Stimulated activated effector memory CD8-positive, alpha-beta T cell treated with anti-CD3 and anti-CD28 coated beads, Interleukin-12 subunit alpha, Interleukin-12 subunit beta, amount 100 ng/mL, for 72 hours (primary cell): ENCODE measurements at regions not wholly inside any gene's neighbourhood (a gene's known extent, or its start where the extent isn't known, plus 50 kb on each side); places are given as distances from the start of the nearest gene placed in this dataset.

ENCODE experiments used
- ATAC-seq: fragments of 150-1000 bp; cut with Tn5 transposase; 2 replicates; pipeline ENCODE4 v1.10.0; 2021
- DNase-seq, 2 donors: peaks; one replicate each; pipeline ENCODE4 v3.0.0; 2021 to 2022; ENCODE audit warnings: low spot score in 2 of 2
- H3K27ac Mint-ChIP-seq: one replicate; pipeline ENCODE4 v1.8.0; 2022; ENCODE audit warnings: mild to moderate bottlenecking, mixed read lengths
- H3K36me3 Mint-ChIP-seq: one replicate; pipeline ENCODE4 v1.8.0; 2022; ENCODE audit warnings: mild to moderate bottlenecking, mixed read lengths
- H3K4me1 Mint-ChIP-seq: one replicate; pipeline ENCODE4 v1.8.0; 2022; ENCODE audit warnings: mixed read lengths
- H3K4me3 Mint-ChIP-seq: one replicate; pipeline ENCODE4 v1.8.0; 2022; ENCODE audit warnings: mild to moderate bottlenecking, mixed read lengths
- H3K9me3 Mint-ChIP-seq: one replicate; pipeline ENCODE4 v1.8.0; 2022; ENCODE audit warnings: mixed read lengths

GRCh38 chr3:28847736-28848135 lies 433.1 kb upstream of the RBMS3 start:
- ATAC-seq, result no peak
- Mint-ChIP-seq H3K4me3 (no peak overlapping the region), H3K9me3 (no peaks in the 10 kb centered on the region), H3K4me1 (no peaks in the 10 kb centered on the region), H3K36me3 (no peaks in the 10 kb centered on the region), H3K27ac (no peak overlapping the region)
- DNase-seq, result no peak

DNA sequence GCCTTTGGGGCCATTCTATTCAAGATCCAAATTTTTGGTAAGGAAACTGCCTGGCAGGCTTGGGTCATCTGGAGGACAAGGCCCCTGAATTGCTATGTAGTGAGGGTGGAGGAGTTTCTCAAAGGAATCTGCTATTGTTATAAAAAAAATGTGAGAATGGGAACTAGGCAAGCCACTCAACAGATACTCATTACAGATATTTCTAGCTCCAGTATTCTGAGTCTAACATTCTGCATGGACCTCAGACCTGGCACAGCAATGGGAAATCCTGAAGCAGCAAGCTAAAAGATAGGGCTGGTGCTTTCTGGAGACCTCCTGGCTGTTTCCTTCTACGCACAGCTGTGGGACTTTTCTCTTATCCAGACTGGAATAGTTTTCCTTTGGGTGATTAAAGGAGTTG lies 430.7 kb upstream of the RBMS3 start:
- ATAC-seq (no peak), DNase-seq (no peak)
- H3K4me3 Mint-ChIP-seq, result no peak overlapping the region
- no peaks in the 10 kb centered on the region for H3K9me3 Mint-ChIP-seq
- no peaks in the 10 kb centered on the region for H3K36me3 Mint-ChIP-seq
- H3K27ac Mint-ChIP-seq, result no peak overlapping the region
- H3K4me1 Mint-ChIP-seq, result no peaks in the 10 kb centered on the region

GRCh38 chr3:28853830-28854229 lies 427.0 kb upstream of the RBMS3 start:
- Mint-ChIP-seq H3K36me3 (no peaks in the 10 kb centered on the region), H3K4me3 (no peak overlapping the region), H3K27ac (no peak overlapping the region), H3K9me3 (no peaks in the 10 kb centered on the region), H3K4me1 (no peaks in the 10 kb centered on the region)
- no peak for ATAC-seq
- DNase-seq, result no peak

GRCh38 chr3:28856796-28857195 lies 424.1 kb upstream of the RBMS3 start:
- no peaks in the 10 kb centered on the region for H3K4me1 Mint-ChIP-seq
- ATAC-seq (no peak), DNase-seq (no peak)
- no peak overlapping the region for H3K27ac Mint-ChIP-seq
- no peak overlapping the region for H3K4me3 Mint-ChIP-seq
- no peaks in the 10 kb centered on the region for H3K9me3 Mint-ChIP-seq
- no peaks in the 10 kb centered on the region for H3K36me3 Mint-ChIP-seq

DNA sequence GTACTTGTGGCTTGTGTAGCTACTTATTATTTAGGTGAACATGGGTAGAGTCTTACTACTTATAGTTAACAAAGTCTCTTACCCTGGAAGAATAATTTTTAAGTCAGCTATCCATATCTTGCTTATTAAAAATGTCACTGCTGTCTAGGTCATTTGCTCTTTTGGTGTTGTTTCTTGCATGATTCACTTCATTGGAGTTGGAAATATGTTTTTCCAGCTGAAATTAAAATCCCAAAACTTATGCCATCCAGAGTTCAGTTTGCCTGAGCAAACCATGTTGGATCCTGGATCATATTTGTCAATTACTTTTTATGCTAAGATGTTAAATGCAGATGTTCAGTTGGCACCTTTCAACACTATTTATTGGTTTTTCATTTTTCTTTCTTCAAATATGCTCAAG lies 421.0 kb upstream of the RBMS3 start:
- Mint-ChIP-seq H3K4me1 (no peaks in the 10 kb centered on the region), H3K27ac (no peak overlapping the region)

DNA sequence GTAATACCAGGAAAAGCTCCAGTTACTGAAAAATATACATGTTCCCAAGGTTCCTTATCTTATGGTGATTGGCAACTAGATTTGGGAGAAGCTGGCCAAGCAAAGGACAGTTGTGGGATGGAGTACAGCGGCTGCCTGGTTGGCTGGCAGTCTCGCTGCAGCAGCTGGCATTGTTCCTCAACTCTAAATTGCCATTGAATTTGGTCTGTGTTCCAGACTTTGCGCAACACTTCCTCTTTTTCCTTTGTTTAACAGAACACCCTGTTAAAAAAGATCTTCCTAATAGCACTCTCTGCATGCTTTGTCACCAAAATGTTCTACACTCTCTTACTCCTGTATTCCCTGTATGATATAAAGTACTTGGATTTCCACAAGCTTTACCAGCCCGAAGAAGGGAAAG lies 420.6 kb upstream of the RBMS3 start:
- Mint-ChIP-seq H3K27ac (no peak overlapping the region), H3K36me3 (no peaks in the 10 kb centered on the region), H3K9me3 (peaks cover under 1% of the 10 kb centered on the region), H3K4me3 (no peak overlapping the region), H3K4me1 (no peaks in the 10 kb centered on the region)
- DNase-seq (no peak), ATAC-seq (no peak)

More for the DNA sequence above, 421.0 kb upstream of the RBMS3 start:
- Mint-ChIP-seq H3K9me3 (no peaks in the 10 kb centered on the region), H3K36me3 (no peaks in the 10 kb centered on the region), H3K4me3 (no peak overlapping the region)
- ATAC-seq (no peak), DNase-seq (no peak)

DNA sequence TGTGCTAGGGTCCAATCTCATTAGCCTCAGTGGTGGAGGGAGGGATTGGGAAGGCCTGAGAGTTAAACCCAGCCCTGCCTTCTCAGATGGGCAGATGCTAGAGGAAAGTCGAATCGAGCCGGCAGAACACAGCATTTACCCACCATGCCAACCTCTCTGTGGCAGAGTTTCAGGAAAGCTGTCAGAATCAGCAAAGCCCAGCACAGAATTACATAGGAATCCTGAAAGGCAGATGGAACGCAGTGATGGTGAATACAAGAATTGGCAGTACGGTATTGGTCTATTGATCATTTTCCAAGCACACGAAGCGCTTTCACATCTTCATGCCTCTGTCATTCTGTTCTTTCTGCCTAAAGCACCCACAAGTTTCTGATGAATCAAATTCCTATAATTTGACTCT lies 417.7 kb upstream of the RBMS3 start:
- Mint-ChIP-seq H3K36me3 (no peaks in the 10 kb centered on the region), H3K27ac (no peak overlapping the region), H3K4me1 (no peaks in the 10 kb centered on the region), H3K9me3 (peaks cover 4% of the 10 kb centered on the region), H3K4me3 (no peak overlapping the region)
- no peak for ATAC-seq
- no peak for DNase-seq

- no peaks in the 10 kb centered on the region for H3K36me3 Mint-ChIP-seq
- H3K4me1 Mint-ChIP-seq, result no peaks in the 10 kb centered on the region
- peaks cover 4% of the 10 kb centered on the region for H3K9me3 Mint-ChIP-seq
- ATAC-seq (no peak), DNase-seq (no peak)
- no peak overlapping the region for H3K27ac Mint-ChIP-seq
- no peak overlapping the region for H3K4me3 Mint-ChIP-seq
Measured at GRCh38 chr3:28867836-28868235, 413.0 kb upstream of the RBMS3 start.

GRCh38 chr3:28868897-28869296 lies 412.0 kb upstream of the RBMS3 start:
- ATAC-seq, result no peak
- H3K4me3 Mint-ChIP-seq, result no peak overlapping the region
- DNase-seq, result no peak
- no peaks in the 10 kb centered on the region for H3K36me3 Mint-ChIP-seq
- H3K27ac Mint-ChIP-seq, result no peak overlapping the region
- peaks cover 4% of the 10 kb centered on the region for H3K9me3 Mint-ChIP-seq
- H3K4me1 Mint-ChIP-seq, result no peaks in the 10 kb centered on the region

DNA sequence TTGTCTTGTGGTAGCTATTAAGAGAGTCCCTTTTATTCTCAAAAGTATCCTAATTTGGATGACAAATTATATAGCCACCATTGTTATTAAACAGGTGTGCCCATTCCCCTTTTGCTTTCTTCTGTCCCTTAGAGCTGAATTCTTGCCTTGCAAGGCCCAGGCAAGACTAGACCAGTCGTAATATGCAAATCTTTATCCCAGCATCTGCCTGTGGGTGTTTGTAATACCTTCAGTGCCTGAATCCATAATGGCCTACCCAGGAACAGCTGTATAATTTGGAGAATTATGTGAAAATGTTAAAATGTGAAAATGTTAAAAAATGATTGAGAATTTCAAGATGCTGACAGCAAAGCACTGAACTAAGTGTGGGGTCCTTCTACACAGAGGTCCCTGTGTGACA lies 403.0 kb upstream of the RBMS3 start:
- no peaks in the 10 kb centered on the region for H3K36me3 Mint-ChIP-seq
- H3K4me3 Mint-ChIP-seq, result no peak overlapping the region
- no peak for ATAC-seq
- H3K4me1 Mint-ChIP-seq, result no peaks in the 10 kb centered on the region
- no peak overlapping the region for H3K27ac Mint-ChIP-seq
- no peak for DNase-seq
- no peaks in the 10 kb centered on the region for H3K9me3 Mint-ChIP-seq

- no peak for DNase-seq
- Mint-ChIP-seq H3K4me1 (no peaks in the 10 kb centered on the region), H3K9me3 (peaks cover 3% of the 10 kb centered on the region)
Measured at GRCh38 chr3:28890373-28890772, 390.5 kb upstream of the RBMS3 start.

GRCh38 chr3:28891485-28891884 lies 389.4 kb upstream of the RBMS3 start:
- Mint-ChIP-seq H3K36me3 (no peaks in the 10 kb centered on the region), H3K27ac (no peak overlapping the region), H3K4me3 (no peak overlapping the region), H3K9me3 (peaks cover 3% of the 10 kb centered on the region), H3K4me1 (no peaks in the 10 kb centered on the region)
- ATAC-seq (no peak), DNase-seq (no peak)

More at GRCh38 chr3:28890373-28890772, 390.5 kb upstream of the RBMS3 start:
- ATAC-seq, result no peak
- no peak overlapping the region for H3K4me3 Mint-ChIP-seq
- H3K27ac Mint-ChIP-seq, result no peak overlapping the region
- H3K36me3 Mint-ChIP-seq, result no peaks in the 10 kb centered on the region

GRCh38 chr3:28900301-28900700 lies 380.6 kb upstream of the RBMS3 start:
- DNase-seq (no peak), ATAC-seq (no peak)
- Mint-ChIP-seq H3K4me1 (no peaks in the 10 kb centered on the region), H3K9me3 (no peaks in the 10 kb centered on the region), H3K27ac (no peak overlapping the region), H3K36me3 (no peaks in the 10 kb centered on the region), H3K4me3 (no peak overlapping the region)

DNA sequence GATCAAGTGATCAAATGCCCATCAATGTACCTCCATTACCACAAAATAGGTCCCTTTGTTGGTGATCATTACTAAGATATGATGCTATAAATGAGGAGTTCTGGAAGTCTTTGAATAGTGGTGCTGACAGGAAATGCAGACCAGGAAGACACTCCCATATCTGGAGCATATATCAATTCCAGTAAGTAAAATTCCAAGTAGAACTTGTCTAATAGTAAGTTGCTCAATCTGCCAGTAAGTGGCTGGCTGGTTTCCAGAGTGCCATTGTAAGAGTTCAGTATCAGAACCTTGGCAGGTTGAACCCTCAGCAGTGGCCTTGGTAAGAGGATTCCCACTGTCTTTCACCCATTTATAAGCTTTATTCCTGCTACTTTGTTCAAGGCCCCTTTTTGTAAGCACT lies 379.9 kb upstream of the RBMS3 start:
- no peak overlapping the region for H3K4me3 Mint-ChIP-seq
- no peaks in the 10 kb centered on the region for H3K36me3 Mint-ChIP-seq
- no peaks in the 10 kb centered on the region for H3K4me1 Mint-ChIP-seq
- H3K27ac Mint-ChIP-seq, result no peak overlapping the region
- DNase-seq (no peak), ATAC-seq (no peak)
- no peaks in the 10 kb centered on the region for H3K9me3 Mint-ChIP-seq

- Mint-ChIP-seq H3K4me1 (no peaks in the 10 kb centered on the region), H3K27ac (no peak overlapping the region), H3K9me3 (no peaks in the 10 kb centered on the region), H3K4me3 (no peak overlapping the region), H3K36me3 (no peaks in the 10 kb centered on the region)
- DNase-seq (no peak), ATAC-seq (peak; percentile 13)
Measured at GRCh38 chr3:28903171-28903601, 377.7 kb upstream of the RBMS3 start.

GRCh38 chr3:28905798-28906197 lies 375.1 kb upstream of the RBMS3 start:
- Mint-ChIP-seq H3K4me1 (no peaks in the 10 kb centered on the region), H3K4me3 (no peak overlapping the region), H3K9me3 (no peaks in the 10 kb centered on the region), H3K27ac (no peak overlapping the region), H3K36me3 (no peaks in the 10 kb centered on the region)
- DNase-seq (no peak), ATAC-seq (no peak)

- Mint-ChIP-seq H3K9me3 (no peaks in the 10 kb centered on the region), H3K36me3 (no peaks in the 10 kb centered on the region), H3K4me3 (no peak overlapping the region), H3K4me1 (no peaks in the 10 kb centered on the region), H3K27ac (no peak overlapping the region)
- ATAC-seq, result no peak
- no peak for DNase-seq
Measured at GRCh38 chr3:28906561-28907310, 374.1 kb upstream of the RBMS3 start.
